ENCODE measurements at regions not wholly inside any gene's neighbourhood (a gene's known extent, or its start where the extent isn't known, plus 50 kb on each side); places are given as distances from the start of the nearest gene placed in this dataset.

DNA sequence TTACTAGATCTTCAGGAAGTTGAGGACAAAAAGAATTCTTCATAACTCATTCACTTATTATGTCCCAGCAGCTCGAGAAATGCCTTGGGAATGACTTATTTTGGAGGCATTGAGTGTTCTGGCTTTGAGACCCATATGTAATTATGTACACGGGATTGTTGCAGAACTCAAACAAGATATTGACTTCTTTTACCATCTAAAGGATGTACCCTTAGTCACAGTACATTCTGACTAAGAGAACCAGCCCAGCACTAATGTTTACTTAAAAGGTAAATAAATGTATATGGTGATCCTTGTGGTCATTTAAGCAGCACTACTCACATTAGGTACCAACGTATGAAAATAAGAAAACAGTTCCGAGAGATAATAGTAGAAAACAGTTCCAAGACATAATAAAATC, 268.9 kb downstream of the ADCYAP1 start:
- TF ChIP-seq, protein P1, sequence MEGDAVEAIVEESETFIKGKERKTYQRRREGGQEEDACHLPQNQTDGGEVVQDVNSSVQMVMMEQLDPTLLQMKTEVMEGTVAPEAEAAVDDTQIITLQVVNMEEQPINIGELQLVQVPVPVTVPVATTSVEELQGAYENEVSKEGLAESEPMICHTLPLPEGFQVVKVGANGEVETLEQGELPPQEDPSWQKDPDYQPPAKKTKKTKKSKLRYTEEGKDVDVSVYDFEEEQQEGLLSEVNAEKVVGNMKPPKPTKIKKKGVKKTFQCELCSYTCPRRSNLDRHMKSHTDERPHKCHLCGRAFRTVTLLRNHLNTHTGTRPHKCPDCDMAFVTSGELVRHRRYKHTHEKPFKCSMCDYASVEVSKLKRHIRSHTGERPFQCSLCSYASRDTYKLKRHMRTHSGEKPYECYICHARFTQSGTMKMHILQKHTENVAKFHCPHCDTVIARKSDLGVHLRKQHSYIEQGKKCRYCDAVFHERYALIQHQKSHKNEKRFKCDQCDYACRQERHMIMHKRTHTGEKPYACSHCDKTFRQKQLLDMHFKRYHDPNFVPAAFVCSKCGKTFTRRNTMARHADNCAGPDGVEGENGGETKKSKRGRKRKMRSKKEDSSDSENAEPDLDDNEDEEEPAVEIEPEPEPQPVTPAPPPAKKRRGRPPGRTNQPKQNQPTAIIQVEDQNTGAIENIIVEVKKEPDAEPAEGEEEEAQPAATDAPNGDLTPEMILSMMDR (IDR thresholded peaks at IDR 0.05) = no peak
- H3K9me3 ChIP-seq = no peaks in the 10 kb centered on the region
- no peaks in the 10 kb centered on the region for H3K27me3 ChIP-seq
- no peak overlapping the region for H3K27ac ChIP-seq
- no peaks in the 10 kb centered on the region for H3K36me3 ChIP-seq
- no peak overlapping the region for H3K4me3 ChIP-seq (ENCODE audit: low read depth in 1 of 2, low read length in 1 of 2)
- no peaks in the 10 kb centered on the region for H3K4me1 ChIP-seq (ENCODE audit: control insufficient read depth in 1 of 2, insufficient read depth in 1 of 2, low read depth in 1 of 2, low read length in 1 of 2)

DNA sequence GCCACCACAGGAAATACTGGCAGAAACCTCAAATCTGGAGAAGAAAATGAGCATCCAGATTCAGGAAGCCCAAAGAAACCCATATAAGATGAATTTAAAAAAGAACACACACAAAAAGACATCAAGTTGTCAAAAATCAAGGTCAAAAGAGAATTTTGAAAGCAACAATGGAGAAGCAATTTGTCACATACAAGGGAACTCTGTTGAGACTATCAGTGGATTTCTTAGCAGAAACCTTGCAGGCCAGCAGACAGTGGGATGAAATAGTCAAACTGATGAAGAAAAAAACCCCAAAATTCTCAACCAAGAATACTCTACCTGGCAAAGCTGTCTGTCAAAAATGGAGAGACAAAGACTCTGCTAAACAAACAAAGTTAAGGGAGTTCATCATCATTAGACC, 272.6 kb downstream of the ADCYAP1 start:
- H3K27ac ChIP-seq = no peak overlapping the region

DNA sequence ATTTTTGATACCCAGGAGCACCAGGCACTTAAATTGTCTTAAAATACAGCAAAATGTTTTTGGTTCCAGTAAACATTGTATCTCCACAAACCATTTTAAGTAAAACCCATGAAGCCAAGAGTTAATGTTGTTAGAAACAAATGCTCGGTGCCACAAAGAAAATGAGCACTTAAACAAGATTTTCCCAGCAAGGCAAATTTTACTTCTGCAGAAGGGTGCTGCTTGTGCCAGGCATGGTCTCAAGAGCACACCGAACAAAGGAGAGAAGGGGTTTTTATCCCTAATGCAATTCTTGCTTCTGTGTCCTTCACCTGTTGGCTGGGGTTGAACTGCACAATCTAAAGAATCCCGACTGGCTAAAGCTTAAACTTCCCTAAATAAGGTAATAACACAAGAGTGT, 286.7 kb downstream of the ADCYAP1 start:
- Histone ChIP-seq H3K27ac (no peak overlapping the region), H3K27me3 (no peaks in the 10 kb centered on the region), H3K9me3 (no peaks in the 10 kb centered on the region), H3K36me3 (no peaks in the 10 kb centered on the region), H3K4me3 (ENCODE audit: low read depth in 1 of 2, low read length in 1 of 2) (no peak overlapping the region), H3K4me1 (ENCODE audit: control insufficient read depth in 1 of 2, insufficient read depth in 1 of 2, low read depth in 1 of 2, low read length in 1 of 2) (no peaks in the 10 kb centered on the region)
- TF ChIP-seq, protein P1 (IDR thresholded peaks at IDR 0.05) = no peak

More for the DNA sequence above, 272.6 kb downstream of the ADCYAP1 start:
- no peaks in the 10 kb centered on the region for H3K27me3 ChIP-seq
- TF ChIP-seq, protein P1 (IDR thresholded peaks at IDR 0.05) = no peak
- no peaks in the 10 kb centered on the region for H3K36me3 ChIP-seq
- no peak overlapping the region for H3K4me3 ChIP-seq (ENCODE audit: low read depth in 1 of 2, low read length in 1 of 2)
- H3K4me1 ChIP-seq (ENCODE audit: control insufficient read depth in 1 of 2, insufficient read depth in 1 of 2, low read depth in 1 of 2, low read length in 1 of 2) = no peaks in the 10 kb centered on the region
- H3K9me3 ChIP-seq = no peaks in the 10 kb centered on the region

DNA sequence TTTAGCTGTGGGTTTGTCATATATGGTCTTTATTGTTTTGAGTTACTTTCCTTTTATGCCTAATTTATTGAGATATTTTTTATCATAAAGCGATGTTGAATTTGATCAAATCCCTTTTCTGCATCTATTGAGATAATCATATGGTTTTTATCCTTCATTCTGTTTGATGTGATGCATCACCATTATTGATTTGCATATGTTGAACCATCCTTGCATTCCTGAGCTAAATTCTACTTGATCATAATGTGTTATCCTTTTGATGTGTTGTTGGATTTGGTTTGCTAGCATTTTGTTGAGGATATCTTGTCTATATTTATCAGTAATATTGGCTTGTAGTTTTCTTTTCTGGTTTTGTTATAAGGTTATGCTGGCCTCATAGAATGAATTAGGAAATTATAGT, 308.5 kb downstream of the ADCYAP1 start:
- Histone ChIP-seq H3K9me3 (no peaks in the 10 kb centered on the region), H3K27me3 (no peaks in the 10 kb centered on the region), H3K36me3 (no peaks in the 10 kb centered on the region), H3K4me3 (ENCODE audit: low read depth in 1 of 2, low read length in 1 of 2) (no peak overlapping the region), H3K27ac (no peak overlapping the region), H3K4me1 (ENCODE audit: control insufficient read depth in 1 of 2, insufficient read depth in 1 of 2, low read depth in 1 of 2, low read length in 1 of 2) (no peaks in the 10 kb centered on the region)
- TF ChIP-seq, protein P1 (IDR thresholded peaks at IDR 0.05) = no peak

DNA sequence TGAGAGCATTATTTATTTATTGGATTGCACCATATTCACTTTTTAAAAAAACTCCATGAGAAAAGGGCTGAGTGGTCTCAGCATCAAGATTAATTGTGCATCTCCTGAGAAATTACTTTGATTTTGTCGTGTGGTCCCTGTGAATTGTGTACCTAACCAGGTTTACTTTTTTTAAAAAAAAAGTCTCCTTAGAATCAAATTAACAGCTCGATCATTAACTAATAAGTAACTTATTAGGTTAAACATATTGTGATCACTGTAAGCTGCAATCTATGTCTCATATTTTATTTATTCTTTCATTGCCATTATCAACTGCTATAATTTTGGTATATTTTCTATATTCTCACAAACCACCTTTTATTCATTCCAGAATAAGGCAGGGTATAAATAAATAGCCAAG, 318.2 kb downstream of the ADCYAP1 start:
- H3K4me1 ChIP-seq (ENCODE audit: control insufficient read depth in 1 of 2, insufficient read depth in 1 of 2, low read depth in 1 of 2, low read length in 1 of 2) = no peaks in the 10 kb centered on the region
- H3K27ac ChIP-seq = no peak overlapping the region
- no peak overlapping the region for H3K4me3 ChIP-seq (ENCODE audit: low read depth in 1 of 2, low read length in 1 of 2)
- no peaks in the 10 kb centered on the region for H3K9me3 ChIP-seq
- no peaks in the 10 kb centered on the region for H3K27me3 ChIP-seq
- H3K36me3 ChIP-seq = no peaks in the 10 kb centered on the region
- TF ChIP-seq, protein P1 (IDR thresholded peaks at IDR 0.05) = no peak

DNA sequence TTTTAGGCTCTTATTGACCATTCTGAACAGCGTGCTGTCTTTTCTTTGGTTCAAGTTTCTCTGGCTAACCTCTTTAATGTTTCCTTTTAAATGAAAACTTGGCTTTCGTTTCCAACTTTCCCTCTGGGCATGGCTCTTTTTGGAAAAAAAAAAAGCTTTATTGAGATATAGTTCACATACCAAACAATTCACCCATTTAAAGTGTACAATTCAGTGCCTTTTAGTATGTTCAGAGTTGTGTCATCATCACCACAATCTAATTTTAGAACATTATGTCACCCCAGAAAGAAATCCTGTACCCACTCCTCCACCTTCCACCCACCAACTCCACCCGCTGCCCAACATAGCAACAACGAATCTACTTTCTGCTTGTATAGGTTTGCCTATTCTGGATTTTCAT, 322.4 kb downstream of the ADCYAP1 start:
- H3K4me3 ChIP-seq (ENCODE audit: low read depth in 1 of 2, low read length in 1 of 2) = no peak overlapping the region
- no peak overlapping the region for H3K27ac ChIP-seq
- H3K4me1 ChIP-seq (ENCODE audit: control insufficient read depth in 1 of 2, insufficient read depth in 1 of 2, low read depth in 1 of 2, low read length in 1 of 2) = no peaks in the 10 kb centered on the region
- TF ChIP-seq, protein P1 (IDR thresholded peaks at IDR 0.05) = no peak
- H3K9me3 ChIP-seq = no peaks in the 10 kb centered on the region
- no peaks in the 10 kb centered on the region for H3K27me3 ChIP-seq
- no peaks in the 10 kb centered on the region for H3K36me3 ChIP-seq
